ENCODE measurements at regions not wholly inside any gene's neighbourhood (a gene's known extent, or its start where the extent isn't known, plus 50 kb on each side); places are given as distances from the start of the nearest gene placed in this dataset.

DNA sequence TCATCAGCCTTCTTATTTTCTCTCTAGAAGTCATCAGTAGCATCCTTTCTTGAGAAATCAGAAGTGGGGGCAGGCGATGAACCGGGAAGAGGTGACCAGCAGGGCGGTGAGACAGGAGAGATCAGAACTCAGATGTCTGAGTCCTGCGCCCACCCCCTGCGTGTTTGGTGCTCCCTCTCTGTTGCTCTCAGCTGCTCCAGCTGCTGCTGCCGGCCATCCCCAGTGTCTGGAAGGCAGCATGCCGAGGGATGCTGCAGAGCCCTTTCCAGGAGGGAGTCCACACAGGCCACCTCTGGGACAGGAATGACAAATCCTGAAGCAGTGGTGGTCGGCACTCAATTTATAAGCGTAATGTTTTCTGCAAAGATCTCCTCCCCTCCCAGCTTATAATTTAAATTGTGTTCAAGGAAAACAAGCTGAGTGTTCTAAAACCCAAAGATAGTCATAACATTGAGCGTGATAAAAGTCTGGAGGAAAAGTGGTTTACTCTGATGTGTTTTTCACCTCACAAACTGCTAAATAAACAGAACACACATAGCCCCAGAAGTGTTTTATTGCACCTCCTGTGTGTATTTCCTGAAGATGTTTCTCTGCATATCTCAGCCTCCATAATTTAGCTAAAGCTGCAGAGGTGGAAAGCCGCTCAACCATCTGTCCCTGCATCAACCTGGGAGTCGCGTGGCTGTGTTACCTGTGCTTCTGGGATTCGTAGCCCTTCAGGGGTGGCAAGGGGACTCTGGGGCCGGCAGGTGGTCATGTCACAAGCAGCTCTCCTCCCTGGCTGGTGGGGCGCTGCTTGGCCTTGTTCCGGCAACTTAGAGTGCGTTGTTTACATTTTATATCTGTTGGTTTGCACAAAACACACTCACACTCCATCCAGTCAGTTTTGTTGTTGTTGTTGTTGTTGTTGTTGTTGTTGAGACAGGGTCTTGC lies 191.2 kb downstream of the USP12 start:
- no peak for TF ChIP-seq SIN3A (IDR thresholded peaks at IDR 0.05; ENCODE audit: borderline replicate concordance, insufficient read depth, low read length)
- TF ChIP-seq TAF1 (IDR thresholded peaks at IDR 0.05; ENCODE audit: borderline replicate concordance, insufficient read depth, low read length), result no peak
- no peak for TF ChIP-seq REST (IDR thresholded peaks at IDR 0.05; ENCODE audit: insufficient read depth in 1 of 2, low read depth in 2 of 2, low read length in 2 of 2)
- TF ChIP-seq FOXP2 (optimal IDR thresholded peaks at IDR 0.05; ENCODE audit: borderline replicate concordance, extremely low read depth, extremely low read length, insufficient read depth), result no peak
- TF ChIP-seq POLR2AphosphoS5 (IDR thresholded peaks at IDR 0.05; ENCODE audit: low read depth, low read length), result no peak

DNA sequence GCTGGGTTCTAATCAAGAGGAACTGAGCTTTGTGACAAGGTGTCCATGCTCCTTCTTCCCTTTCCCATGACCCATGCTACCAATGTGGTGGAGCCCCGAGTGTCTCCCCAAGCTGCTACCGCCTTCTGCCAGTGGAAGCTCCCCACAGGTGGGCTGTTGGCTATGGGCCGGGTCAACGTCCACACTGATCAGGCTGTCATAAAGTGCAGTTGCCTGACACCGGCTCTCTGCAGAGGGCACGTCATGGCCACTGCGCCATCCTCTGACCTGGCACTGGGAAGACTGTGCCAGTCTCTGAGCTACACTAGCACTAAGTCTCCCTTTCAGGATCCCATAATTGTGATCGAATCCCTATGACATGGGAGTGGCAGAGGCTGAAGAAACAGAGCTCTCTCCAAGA lies 192.3 kb downstream of the USP12 start:
- TF ChIP-seq POLR2AphosphoS5 (IDR thresholded peaks at IDR 0.05; ENCODE audit: low read depth, low read length) (no peak), FOXP2 (optimal IDR thresholded peaks at IDR 0.05; ENCODE audit: borderline replicate concordance, extremely low read depth, extremely low read length, insufficient read depth) (no peak), REST (IDR thresholded peaks at IDR 0.05; ENCODE audit: insufficient read depth in 1 of 2, low read depth in 2 of 2, low read length in 2 of 2) (no peak), SIN3A (IDR thresholded peaks at IDR 0.05; ENCODE audit: borderline replicate concordance, insufficient read depth, low read length) (no peak), TAF1 (IDR thresholded peaks at IDR 0.05; ENCODE audit: borderline replicate concordance, insufficient read depth, low read length) (no peak)

DNA sequence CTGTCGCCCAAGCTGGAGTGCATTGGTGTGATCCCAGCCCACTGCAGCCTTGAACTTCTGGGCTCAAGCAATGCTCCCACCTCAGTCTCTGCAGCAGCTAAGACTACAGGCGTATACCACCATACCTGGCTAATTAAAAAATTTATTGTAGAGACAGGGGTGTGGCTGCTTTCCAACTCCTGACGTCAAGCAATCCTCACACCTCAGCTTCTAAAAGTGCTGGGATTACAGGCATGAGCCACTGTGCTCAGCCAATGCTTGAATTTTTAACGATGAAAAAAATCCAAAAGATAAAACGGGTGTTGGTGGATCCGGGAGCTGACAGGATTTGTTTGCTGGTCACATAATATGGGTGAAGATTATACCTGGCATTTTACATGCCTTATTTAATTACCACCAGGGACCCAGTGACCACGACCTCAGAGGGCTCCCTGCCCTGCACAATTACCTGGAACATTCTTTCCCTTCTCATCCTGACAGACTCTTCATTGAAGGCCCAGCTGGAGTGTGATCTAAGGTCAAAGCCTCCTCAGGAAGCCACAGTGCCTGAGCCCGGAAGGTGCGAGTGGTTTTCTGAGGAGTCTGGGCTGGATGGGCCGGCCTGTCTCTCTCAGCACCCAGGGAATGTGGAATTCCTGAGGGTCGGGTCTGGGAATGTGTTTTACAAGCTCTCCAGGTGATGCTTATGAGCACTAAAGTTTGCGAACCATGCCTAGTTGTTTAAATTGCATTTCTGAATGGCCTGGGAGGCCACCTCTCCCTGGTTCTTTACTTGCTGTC lies 193.3 kb downstream of the USP12 start:
- no peak for TF ChIP-seq POLR2AphosphoS5 (IDR thresholded peaks at IDR 0.05; ENCODE audit: low read depth, low read length)
- TF ChIP-seq TAF1 (IDR thresholded peaks at IDR 0.05; ENCODE audit: borderline replicate concordance, insufficient read depth, low read length), result no peak
- TF ChIP-seq SIN3A (IDR thresholded peaks at IDR 0.05; ENCODE audit: borderline replicate concordance, insufficient read depth, low read length), result no peak
- no peak for TF ChIP-seq REST (IDR thresholded peaks at IDR 0.05; ENCODE audit: insufficient read depth in 1 of 2, low read depth in 2 of 2, low read length in 2 of 2)
- TF ChIP-seq FOXP2 (optimal IDR thresholded peaks at IDR 0.05; ENCODE audit: borderline replicate concordance, extremely low read depth, extremely low read length, insufficient read depth), result no peak

DNA sequence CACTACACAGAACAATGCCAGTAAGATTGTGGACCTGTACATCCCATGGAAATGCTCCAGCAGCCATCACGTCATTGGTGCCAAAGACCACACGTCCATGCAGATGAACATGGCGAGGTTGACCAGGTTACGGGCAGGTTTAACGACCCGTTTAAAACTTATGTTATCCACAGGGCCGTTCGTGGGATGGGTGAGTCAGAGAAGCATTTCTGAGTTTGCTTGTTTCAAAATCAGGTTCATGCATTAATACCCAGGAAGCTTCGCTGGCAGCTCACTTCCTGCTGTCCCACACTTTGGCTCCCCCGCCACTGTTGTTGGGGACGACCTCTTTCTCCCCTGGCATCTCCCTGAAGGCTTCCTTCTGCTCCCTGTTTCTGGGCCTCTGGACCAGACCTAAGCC lies 194.1 kb downstream of the USP12 start:
- TF ChIP-seq SIN3A (IDR thresholded peaks at IDR 0.05; ENCODE audit: borderline replicate concordance, insufficient read depth, low read length) (no peak), POLR2AphosphoS5 (IDR thresholded peaks at IDR 0.05; ENCODE audit: low read depth, low read length) (no peak), FOXP2 (optimal IDR thresholded peaks at IDR 0.05; ENCODE audit: borderline replicate concordance, extremely low read depth, extremely low read length, insufficient read depth) (no peak), TAF1 (IDR thresholded peaks at IDR 0.05; ENCODE audit: borderline replicate concordance, insufficient read depth, low read length) (no peak), REST (IDR thresholded peaks at IDR 0.05; ENCODE audit: insufficient read depth in 1 of 2, low read depth in 2 of 2, low read length in 2 of 2) (no peak)
